Mucosa of descending colon (tissue), 3 donors: ENCODE measurements at regions not wholly inside any gene's neighbourhood (a gene's known extent, or its start where the extent isn't known, plus 50 kb on each side); places are given as distances from the start of the nearest gene placed in this dataset.

ENCODE experiments used
- ATAC-seq: fragments of 200-7000 bp; cut with Tn5 transposase; one replicate; pipeline ENCODE4 v1.9.1; 2020; ENCODE audit warnings: mild to moderate bottlenecking, moderate library complexity
- DNase-seq, 3 donors: peaks; one replicate each; pipeline ENCODE4 v3.0.0-alpha.2; 2020
- H3K36me3 ChIP-seq: fragments of 200-600 bp; one replicate; pipeline ENCODE4 v1.8.0; 2021; ENCODE audit warnings: low read depth, mild to moderate bottlenecking
- H3K4me1 ChIP-seq: fragments of 200-600 bp; one replicate; pipeline ENCODE4 v1.8.0; 2021; ENCODE audit warnings: low read depth, mild to moderate bottlenecking
- H3K4me3 ChIP-seq: fragments of 200-600 bp; one replicate; pipeline ENCODE4 v1.8.0; 2021; ENCODE audit warnings: mild to moderate bottlenecking
- H3K9me3 ChIP-seq: fragments of 200-600 bp; one replicate; pipeline ENCODE4 v1.8.0; 2021; ENCODE audit warnings: mild to moderate bottlenecking
- CTCF ChIP-seq: fragments of 200-600 bp; IDR thresholded peaks from one replicate; pipeline ENCODE4 v1.8.0; 2022; ENCODE audit warnings: antibody characterized with exemption, mild to moderate bottlenecking
- intact Hi-C, 2 donors: fragments of 100-400 bp; cut with DNase I in 1 of 2; cut with micrococcal nuclease in 1 of 2; formaldehyde crosslinking; loops; one replicate each; pipeline versions ENCODE4 v1.11.0 to v1.11.1; 2022; cut with DNase I, micrococcal nuclease
- donor health status: DM: no; HTN: no; CAD: no; lungs with moderate emphysema.
- donor health status: DM: no; HTN: no; CAD: no.
- donor health status: DM: no; HTN: yes; CAD: no.

- no peak overlapping the region for H3K4me3 ChIP-seq
- no peaks in the 10 kb centered on the region for H3K36me3 ChIP-seq
- intact Hi-C loops = no loop called here
- H3K4me1 ChIP-seq = peaks cover 35% of the 10 kb centered on the region
- ATAC-seq (peak; percentile 38), DNase-seq (peak in 2 of 3 donors; percentile 55 to 59)
- TF ChIP-seq CTCF = no peak
- no peaks in the 10 kb centered on the region for H3K9me3 ChIP-seq
Observed at GRCh38 chr6:43913375-43914271, 143.6 kb downstream of the VEGFA start.

GRCh38 chr6:43912598-43913371, 142.8 kb downstream of the VEGFA start:
- DNase-seq (no peak), ATAC-seq (no peak)
- Histone ChIP-seq H3K4me1 (peaks cover 35% of the 10 kb centered on the region), H3K4me3 (no peak overlapping the region), H3K36me3 (no peaks in the 10 kb centered on the region), H3K9me3 (no peaks in the 10 kb centered on the region)
- no peak for TF ChIP-seq CTCF
- intact Hi-C loops = no loop called here

GRCh38 chr6:43912116-43912577, 142.1 kb downstream of the VEGFA start:
- intact Hi-C loops = no loop called here
- no peak overlapping the region for H3K4me3 ChIP-seq
- H3K36me3 ChIP-seq = no peaks in the 10 kb centered on the region
- H3K9me3 ChIP-seq = no peaks in the 10 kb centered on the region
- ATAC-seq (no peak), DNase-seq (no peak)
- TF ChIP-seq CTCF = no peak
- peaks cover 28% of the 10 kb centered on the region for H3K4me1 ChIP-seq

GRCh38 chr6:43911354-43912115, 141.5 kb downstream of the VEGFA start:
- intact Hi-C loops = no loop called here
- Histone ChIP-seq H3K4me1 (peaks cover 22% of the 10 kb centered on the region), H3K36me3 (no peaks in the 10 kb centered on the region), H3K4me3 (no peak overlapping the region), H3K9me3 (no peaks in the 10 kb centered on the region)
- TF ChIP-seq CTCF = no peak
- peak; percentile 52 for ATAC-seq
- no peak for DNase-seq

- no peaks in the 10 kb centered on the region for H3K36me3 ChIP-seq
- DNase-seq (no peak), ATAC-seq (peak; percentile 57)
- intact Hi-C loops = no loop called here
- TF ChIP-seq CTCF = no peak
- H3K4me3 ChIP-seq = no peak overlapping the region
- peaks cover 20% of the 10 kb centered on the region for H3K4me1 ChIP-seq
- no peaks in the 10 kb centered on the region for H3K9me3 ChIP-seq
Observed at GRCh38 chr6:43910638-43911353, 140.8 kb downstream of the VEGFA start.
